NB4 (cell line): ENCODE measurements at regions not wholly inside any gene's neighbourhood (a gene's known extent, or its start where the extent isn't known, plus 50 kb on each side); places are given as distances from the start of the nearest gene placed in this dataset.

Source experiments
- POLR2A ChIP-seq: IDR thresholded peaks from 2 replicates; pipeline ENCODE4 v1.6.1; 2011; ENCODE audit warnings: mild to moderate bottlenecking; ENCODE audit not compliant: insufficient read length; ENCODE audit errors: extremely low read depth
- TF ChIP-seq, protein P1 (sequence below): IDR thresholded peaks from one replicate; pipeline ENCODE4 v1.5.1; 2012; ENCODE audit warnings: low read depth, low read length
- TF ChIP-seq, protein P2 (sequence below): IDR thresholded peaks from 2 replicates; pipeline ENCODE4 v1.6.1; 2011; ENCODE audit warnings: low read depth, low read length

DNA sequence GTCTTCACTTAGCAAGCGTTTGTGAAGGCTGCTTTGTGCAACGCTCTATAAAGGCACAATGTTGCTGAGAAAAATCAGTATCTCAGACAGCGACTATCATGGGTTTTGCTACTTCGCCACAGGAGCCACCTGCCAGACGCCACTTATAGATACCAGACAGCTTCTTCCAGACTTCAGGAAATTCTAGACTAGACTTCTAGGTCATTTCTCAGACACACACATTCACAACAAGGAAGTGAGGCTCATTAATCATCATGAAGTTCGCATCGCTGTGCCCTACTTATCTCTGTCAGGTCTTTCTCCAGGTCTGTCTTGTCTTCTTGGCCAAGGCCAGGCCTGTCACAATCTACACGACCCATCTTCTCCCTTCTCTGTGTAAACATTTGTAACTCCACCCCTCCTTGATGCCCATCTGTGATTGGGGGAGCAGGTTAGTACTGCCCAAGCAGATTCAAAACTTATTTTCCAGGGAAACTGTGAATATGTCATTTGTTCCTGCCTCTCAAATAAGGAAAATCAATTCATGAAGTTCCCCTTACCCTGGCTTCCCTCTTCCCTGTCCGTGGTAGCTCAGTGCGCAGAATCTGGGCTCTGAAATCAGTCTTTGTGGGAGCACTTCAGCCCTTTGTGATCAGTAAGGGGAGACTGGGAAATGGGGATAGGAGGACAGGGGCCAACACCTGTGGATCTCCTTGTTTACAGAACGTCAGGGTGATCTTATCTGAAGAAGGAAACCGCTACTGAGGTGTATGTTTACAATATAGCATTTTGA, 115.5 kb downstream of the TNFAIP3 start:
- TF ChIP-seq POLR2A, result no peak
- TF ChIP-seq, protein P1, sequence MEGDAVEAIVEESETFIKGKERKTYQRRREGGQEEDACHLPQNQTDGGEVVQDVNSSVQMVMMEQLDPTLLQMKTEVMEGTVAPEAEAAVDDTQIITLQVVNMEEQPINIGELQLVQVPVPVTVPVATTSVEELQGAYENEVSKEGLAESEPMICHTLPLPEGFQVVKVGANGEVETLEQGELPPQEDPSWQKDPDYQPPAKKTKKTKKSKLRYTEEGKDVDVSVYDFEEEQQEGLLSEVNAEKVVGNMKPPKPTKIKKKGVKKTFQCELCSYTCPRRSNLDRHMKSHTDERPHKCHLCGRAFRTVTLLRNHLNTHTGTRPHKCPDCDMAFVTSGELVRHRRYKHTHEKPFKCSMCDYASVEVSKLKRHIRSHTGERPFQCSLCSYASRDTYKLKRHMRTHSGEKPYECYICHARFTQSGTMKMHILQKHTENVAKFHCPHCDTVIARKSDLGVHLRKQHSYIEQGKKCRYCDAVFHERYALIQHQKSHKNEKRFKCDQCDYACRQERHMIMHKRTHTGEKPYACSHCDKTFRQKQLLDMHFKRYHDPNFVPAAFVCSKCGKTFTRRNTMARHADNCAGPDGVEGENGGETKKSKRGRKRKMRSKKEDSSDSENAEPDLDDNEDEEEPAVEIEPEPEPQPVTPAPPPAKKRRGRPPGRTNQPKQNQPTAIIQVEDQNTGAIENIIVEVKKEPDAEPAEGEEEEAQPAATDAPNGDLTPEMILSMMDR, result no peak
- TF ChIP-seq, protein P2, sequence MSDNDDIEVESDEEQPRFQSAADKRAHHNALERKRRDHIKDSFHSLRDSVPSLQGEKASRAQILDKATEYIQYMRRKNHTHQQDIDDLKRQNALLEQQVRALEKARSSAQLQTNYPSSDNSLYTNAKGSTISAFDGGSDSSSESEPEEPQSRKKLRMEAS, result no peak
